GM13977 (cell line): ENCODE measurements at regions not wholly inside any gene's neighbourhood (a gene's known extent, or its start where the extent isn't known, plus 50 kb on each side); places are given as distances from the start of the nearest gene placed in this dataset.

Source experiments
- DNase-seq: peaks from one replicate; pipeline ENCODE4 v3.0.0; 2012; ENCODE audit warnings: low spot score
- CTCF ChIP-seq: IDR thresholded peaks from 2 replicates; pipeline ENCODE4 v1.5.1; 2012; ENCODE audit warnings: mild to moderate bottlenecking, control low read depth; ENCODE audit not compliant: insufficient read depth; ENCODE audit errors: extremely low read depth, missing control alignments
- in situ Hi-C: fragments of 300-500 bp; cut with MboI; formaldehyde crosslinking; loops from one replicate; pipeline ENCODE4 v1.12.0; 2022; ENCODE audit warnings: low sequenced_read_pairs, low pct_unique_long_range_greater_than_20kb, mixed read lengths, inconsistent platforms; ENCODE audit not compliant: unreplicated experiment

GRCh38 chr2:187224989-187225388 lies 223.1 kb downstream of the CALCRL start:
- DNase-seq = no peak
- in situ Hi-C loops = no loop called here
- no peak for TF ChIP-seq CTCF

DNA sequence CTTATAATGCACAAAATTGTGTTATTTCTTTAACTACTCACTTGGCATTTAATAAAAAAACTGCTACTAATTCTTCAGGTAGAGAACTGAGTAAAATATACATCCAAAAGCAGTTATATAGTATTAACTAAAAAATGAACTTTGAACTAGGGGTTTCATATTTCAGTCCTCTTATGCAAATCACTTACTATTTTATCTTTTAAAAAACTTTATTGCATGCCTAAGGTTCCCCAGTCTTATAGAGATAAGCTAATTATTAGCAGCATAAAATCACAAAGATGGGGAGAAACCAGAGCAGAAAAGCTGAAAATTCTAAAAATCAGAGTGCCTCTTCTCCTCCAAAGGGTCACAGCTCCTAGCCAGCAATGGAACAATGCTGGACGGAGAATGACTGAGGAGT lies 228.0 kb downstream of the CALCRL start:
- DNase-seq = no peak
- in situ Hi-C loops = no loop called here
- no peak for TF ChIP-seq CTCF

GRCh38 chr2:187215532-187216240 lies 232.4 kb downstream of the CALCRL start:
- no peak for TF ChIP-seq CTCF
- no peak for DNase-seq
- in situ Hi-C loops = no loop called here

GRCh38 chr2:187214306-187214705 lies 233.7 kb downstream of the CALCRL start:
- in situ Hi-C loops = no loop called here
- DNase-seq = no peak

DNA sequence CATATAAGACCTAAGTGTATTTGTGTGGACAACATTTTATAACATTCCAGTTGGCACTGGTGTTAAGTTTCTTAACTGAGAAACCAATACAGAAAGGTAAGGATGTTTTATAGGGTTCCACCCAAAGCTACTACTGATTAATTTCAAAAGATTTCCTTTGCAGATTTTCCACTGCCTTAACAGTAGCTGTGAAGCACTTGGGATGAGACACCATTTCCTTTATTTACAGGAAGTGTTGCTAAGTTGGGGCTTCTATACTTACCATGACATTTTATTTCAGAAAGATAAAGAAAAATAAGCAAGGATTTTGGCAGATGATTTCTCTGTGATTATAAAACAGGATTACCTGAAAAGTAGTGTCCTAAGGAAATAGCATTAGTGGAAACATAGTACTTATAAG lies 234.3 kb downstream of the CALCRL start:
- in situ Hi-C loops = no loop called here
- no peak for DNase-seq
- TF ChIP-seq CTCF = no peak

More at GRCh38 chr2:187214306-187214705, 233.7 kb downstream of the CALCRL start:
- no peak for TF ChIP-seq CTCF

- TF ChIP-seq CTCF = no peak
- in situ Hi-C loops = no loop called here
- DNase-seq = no peak
Observed at GRCh38 chr2:187210726-187211125, 237.3 kb downstream of the CALCRL start.
